H1 (cell line): ENCODE measurements at regions not wholly inside any gene's neighbourhood (a gene's known extent, or its start where the extent isn't known, plus 50 kb on each side); places are given as distances from the start of the nearest gene placed in this dataset.

Experiments used
- E2F6 ChIP-seq: IDR thresholded peaks from 2 replicates; pipeline ENCODE4 v1.6.1; 2012; ENCODE audit warnings: inconsistent platforms
- EP300 ChIP-seq, 2 experiments: IDR thresholded peaks; 1 replicate in 1 of 2; 2 replicates in 1 of 2; pipeline ENCODE4 v1.6.1; 2011 to 2012; ENCODE audit warnings: low read depth in 2 of 2, low read length in 2 of 2, mild to moderate bottlenecking in 2 of 2, borderline replicate concordance in 1 of 2, inconsistent platforms in 1 of 2, moderate library complexity in 1 of 2
- JUN ChIP-seq: IDR thresholded peaks from 2 replicates; pipeline ENCODE4 v1.6.1; 2011; ENCODE audit warnings: low read depth, mild to moderate bottlenecking, improper control_type of control experiment, low read length
- KDM5A ChIP-seq: fragments of 200-600 bp; IDR thresholded peaks from 2 replicates; pipeline ENCODE4 v1.7.1; 2012; ENCODE audit warnings: mild to moderate bottlenecking, low read length, inconsistent platforms, mixed read lengths
- RNF2 ChIP-seq: fragments of 200-900, 300-1000 bp; sonication (generic); IDR thresholded peaks from 2 replicates; pipeline ENCODE4 v1.7.1; 2016; ENCODE audit warnings: borderline replicate concordance, low read depth, mild to moderate bottlenecking, antibody characterized with exemption, low read length; ENCODE audit not compliant: poor library complexity, severe bottlenecking; ENCODE audit errors: missing control alignments
- SP1 ChIP-seq: IDR thresholded peaks from 2 replicates; pipeline ENCODE4 v1.6.1; 2011; ENCODE audit warnings: low read depth, low read length
- SRF ChIP-seq: IDR thresholded peaks from 2 replicates; pipeline ENCODE4 v1.6.1; 2011; ENCODE audit warnings: mild to moderate bottlenecking, low read depth, low read length, moderate library complexity
- TAF1 ChIP-seq: IDR thresholded peaks from 2 replicates; pipeline ENCODE4 v1.6.1; 2011; ENCODE audit warnings: mild to moderate bottlenecking, low read depth, low read length
- TAF7 ChIP-seq: optimal IDR thresholded peaks from 2 replicates; pipeline ENCODE3; 2011; ENCODE audit warnings: low read depth, mild to moderate bottlenecking, inconsistent platforms, low read length, moderate library complexity, borderline replicate concordance
- TCF12 ChIP-seq: IDR thresholded peaks from 2 replicates; pipeline ENCODE4 v1.6.1; 2011; ENCODE audit warnings: low read depth, mild to moderate bottlenecking, low read length
- TF ChIP-seq, protein P1 (sequence below): IDR thresholded peaks from 2 replicates; pipeline ENCODE4 v1.6.1; 2011; ENCODE audit warnings: low read length, improper control_type of control experiment
- TF ChIP-seq, protein P2 (sequence below): IDR thresholded peaks from 2 replicates; pipeline ENCODE4 v1.6.1; 2011; ENCODE audit warnings: low read depth, mild to moderate bottlenecking, low read length; ENCODE audit not compliant: insufficient read depth

- no peak for TF ChIP-seq JUN
- TF ChIP-seq E2F6, result peak; percentile 14; the same call in 1 of the 2 replicates
- TF ChIP-seq SRF, result no peak
- peak; percentile 50; the same call in 1 of the 2 replicates for TF ChIP-seq SP1
- TF ChIP-seq TCF12, result 0 out of 2 replicates have a peak, but pooled peaks have one; percentile 47
- peak; percentile 38; the same call in 1 of the 2 replicates for TF ChIP-seq TAF1
- TF ChIP-seq TAF7, result peak; percentile 58
- TF ChIP-seq, protein P1, sequence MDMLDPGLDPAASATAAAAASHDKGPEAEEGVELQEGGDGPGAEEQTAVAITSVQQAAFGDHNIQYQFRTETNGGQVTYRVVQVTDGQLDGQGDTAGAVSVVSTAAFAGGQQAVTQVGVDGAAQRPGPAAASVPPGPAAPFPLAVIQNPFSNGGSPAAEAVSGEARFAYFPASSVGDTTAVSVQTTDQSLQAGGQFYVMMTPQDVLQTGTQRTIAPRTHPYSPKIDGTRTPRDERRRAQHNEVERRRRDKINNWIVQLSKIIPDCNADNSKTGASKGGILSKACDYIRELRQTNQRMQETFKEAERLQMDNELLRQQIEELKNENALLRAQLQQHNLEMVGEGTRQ, result no peak
- TF ChIP-seq, protein P2, sequence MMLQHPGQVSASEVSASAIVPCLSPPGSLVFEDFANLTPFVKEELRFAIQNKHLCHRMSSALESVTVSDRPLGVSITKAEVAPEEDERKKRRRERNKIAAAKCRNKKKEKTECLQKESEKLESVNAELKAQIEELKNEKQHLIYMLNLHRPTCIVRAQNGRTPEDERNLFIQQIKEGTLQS, result no peak
- peak in 1 of 2 experiments; percentile 69; a peak in 1 of 3 replicates for TF ChIP-seq EP300 (IDR thresholded peaks at IDR 0.05; ENCODE audit: borderline replicate concordance in 1 of 2, low read depth in 2 of 2, low read length in 2 of 2)
- TF ChIP-seq RNF2, result no peak
- TF ChIP-seq KDM5A, result no peak
Measured at GRCh38 chr11:120057595-120058581, 80.0 kb downstream of the TRIM29 start (continued).
